Stimulated activated CD4-positive, alpha-beta T cell treated with anti-CD3 and anti-CD28 coated beads, Interleukin-15, amount 100 ng/mL, for 24 hours (primary cell): ENCODE measurements at regions not wholly inside any gene's neighbourhood (a gene's known extent, or its start where the extent isn't known, plus 50 kb on each side); places are given as distances from the start of the nearest gene placed in this dataset.
"Not testable (repeated sequence)": the region's sequence is repeated elsewhere in the genome, so short reads cannot be mapped to it uniquely, and the experiment has no call there.

ENCODE experiments used
- DNase-seq: peaks from one replicate; pipeline ENCODE4 v3.0.0-alpha.2; 2020

- no peak for DNase-seq
These were observed 341.3 kb upstream of the DPPA4 start for GRCh38 chr3:109678600-109678999.

- no peak for DNase-seq
These were observed 342.3 kb upstream of the DPPA4 start for GRCh38 chr3:109679664-109680063.

- no peak for DNase-seq
These were observed 346.4 kb upstream of the DPPA4 start for GRCh38 chr3:109683746-109684145.

GRCh38 chr3:109685084-109686079 lies 348.0 kb upstream of the DPPA4 start:
- DNase-seq, result peak; percentile 3

- DNase-seq, result no peak
These were observed 350.3 kb upstream of the DPPA4 start for GRCh38 chr3:109687626-109688025.

GRCh38 chr3:109696932-109697331 lies 359.6 kb upstream of the DPPA4 start:
- no peak for DNase-seq

- peak; percentile 23 for DNase-seq
These were observed 364.9 kb upstream of the DPPA4 start for GRCh38 chr3:109702252-109702651.

- no peak for DNase-seq
These were observed 365.6 kb upstream of the DPPA4 start for GRCh38 chr3:109702976-109703375.

GRCh38 chr3:109705133-109705532 lies 367.8 kb upstream of the DPPA4 start:
- DNase-seq, result not testable (repeated sequence)

- DNase-seq, result no peak
These were observed 370.3 kb upstream of the DPPA4 start for GRCh38 chr3:109707617-109708016.

GRCh38 chr3:109713288-109713687 lies 375.9 kb upstream of the DPPA4 start:
- DNase-seq, result no peak

- no peak for DNase-seq
These were observed 378.4 kb upstream of the DPPA4 start for GRCh38 chr3:109715707-109716106.

- DNase-seq, result no peak
These were observed 381.5 kb upstream of the DPPA4 start for GRCh38 chr3:109718850-109719249.

GRCh38 chr3:109728861-109729494 lies 391.6 kb upstream of the DPPA4 start:
- no peak for DNase-seq

- peak; percentile 67 for DNase-seq
These were observed 394.5 kb upstream of the DPPA4 start for GRCh38 chr3:109731639-109732473.

- no peak for DNase-seq
These were observed 406.6 kb upstream of the DPPA4 start for GRCh38 chr3:109743981-109744380.

GRCh38 chr3:109772520-109772919 lies 435.2 kb upstream of the DPPA4 start:
- no peak for DNase-seq

GRCh38 chr3:109774108-109774507 lies 436.8 kb upstream of the DPPA4 start:
- no peak for DNase-seq

- DNase-seq, result no peak
These were observed 446.9 kb upstream of the DPPA4 start for GRCh38 chr3:109784285-109784684.

- no peak for DNase-seq
These were observed 447.7 kb upstream of the DPPA4 start for GRCh38 chr3:109784852-109785631.

- DNase-seq, result no peak
These were observed 465.9 kb upstream of the DPPA4 start for GRCh38 chr3:109803274-109803673.

- peak; percentile 4 for DNase-seq
These were observed 467.4 kb upstream of the DPPA4 start for GRCh38 chr3:109804697-109805096.
